Renal pelvis (tissue), 1 donor: ENCODE measurements at regions not wholly inside any gene's neighbourhood (a gene's known extent, or its start where the extent isn't known, plus 50 kb on each side); places are given as distances from the start of the nearest gene placed in this dataset.
"Not testable (repeated sequence)": the region's sequence is repeated elsewhere in the genome, so short reads cannot be mapped to it uniquely, and the experiment has no call there.

Source experiments
- DNase-seq: peaks from one replicate; pipeline ENCODE4 v3.0.0-alpha.2; 2013

DNA sequence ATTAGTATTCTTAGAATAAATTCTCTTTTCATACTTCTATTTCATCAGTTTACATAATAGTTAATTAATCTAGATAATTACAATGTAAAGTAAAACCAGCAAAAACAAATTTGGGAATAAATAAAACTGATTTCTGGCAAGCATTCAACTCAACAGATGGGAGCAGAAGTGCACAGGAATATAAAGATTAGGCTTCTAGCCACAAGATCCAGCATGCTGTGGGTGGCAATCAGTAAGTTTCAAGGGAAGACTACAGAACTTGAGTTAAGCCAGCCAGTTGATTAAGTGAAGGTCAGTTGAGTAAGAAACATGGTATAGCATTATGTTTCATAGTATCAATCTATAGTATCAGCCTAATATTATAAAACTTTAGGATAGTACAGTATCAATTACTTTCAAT is 324.2 kb upstream of the AADAT start:
- no peak for DNase-seq

DNA sequence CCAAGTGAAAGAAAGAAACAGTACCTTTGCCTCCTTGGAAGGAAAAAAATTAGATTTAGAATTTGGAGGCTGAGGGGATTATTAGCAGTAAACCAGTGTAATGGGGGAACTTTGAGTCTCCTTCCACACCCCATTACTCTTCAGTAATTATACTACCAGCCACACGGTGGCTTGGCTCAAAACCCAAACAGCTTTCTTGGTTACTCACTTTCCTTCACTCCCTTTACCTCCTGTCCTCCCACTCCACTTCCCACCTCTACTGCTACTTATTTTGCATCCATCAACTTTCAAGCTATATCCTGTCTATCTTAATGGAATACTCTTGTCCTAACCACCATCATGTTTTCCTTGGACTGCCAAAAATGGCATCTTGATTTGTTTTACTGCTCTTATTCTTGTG is 310.6 kb upstream of the AADAT start:
- no peak for DNase-seq

DNA sequence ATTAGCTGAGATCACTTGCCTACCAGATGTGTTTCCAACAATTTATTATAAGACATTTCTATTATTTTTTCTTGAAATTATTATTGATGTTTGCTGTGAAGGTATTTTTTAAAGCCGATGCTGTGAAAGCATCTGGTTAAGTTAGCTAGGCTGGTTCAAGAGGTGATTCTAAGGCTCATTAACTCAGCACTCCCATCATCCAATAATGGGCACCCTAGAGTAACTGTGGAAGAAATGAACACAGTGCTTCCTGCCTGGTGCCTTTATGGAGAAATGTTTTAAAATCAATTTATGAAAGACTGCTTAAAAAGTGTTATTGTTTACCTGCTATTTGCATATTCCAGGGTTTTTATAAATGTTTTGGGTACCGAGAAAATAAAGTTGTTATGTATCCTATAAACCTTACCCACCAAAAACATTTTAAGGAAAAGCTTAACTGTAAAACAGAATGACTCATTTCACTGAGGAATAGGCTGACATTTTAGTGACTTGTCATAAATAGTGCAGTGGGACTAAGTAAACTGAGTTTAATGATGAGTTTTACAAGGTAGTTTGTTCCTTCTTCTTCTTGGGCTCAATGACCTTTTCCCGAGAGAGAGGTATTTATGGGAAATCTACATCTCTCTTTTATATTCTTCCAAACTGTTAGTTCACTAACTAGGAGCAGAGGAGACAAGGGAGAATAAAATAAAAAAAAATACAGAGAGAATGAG is 310.0 kb upstream of the AADAT start:
- no peak for DNase-seq

DNA sequence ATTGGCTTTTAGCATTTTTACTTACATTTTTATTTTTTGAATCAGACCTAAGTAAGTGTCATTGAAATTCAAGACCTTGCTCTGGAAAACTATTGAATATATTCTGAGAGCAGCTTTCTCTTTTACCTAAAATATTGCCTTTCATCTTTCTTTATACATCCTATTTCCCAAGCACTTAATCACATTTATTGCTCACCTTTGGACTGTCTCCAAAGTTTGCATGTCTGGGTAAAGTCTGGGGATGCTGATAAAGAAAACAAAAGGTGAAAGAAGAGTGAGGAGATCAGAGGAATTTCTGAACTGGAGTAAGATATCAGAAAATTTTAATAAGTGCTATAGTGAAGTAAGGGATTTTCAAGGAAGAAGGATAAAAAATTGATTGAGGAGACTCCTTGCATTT is 308.5 kb upstream of the AADAT start:
- no peak for DNase-seq

DNA sequence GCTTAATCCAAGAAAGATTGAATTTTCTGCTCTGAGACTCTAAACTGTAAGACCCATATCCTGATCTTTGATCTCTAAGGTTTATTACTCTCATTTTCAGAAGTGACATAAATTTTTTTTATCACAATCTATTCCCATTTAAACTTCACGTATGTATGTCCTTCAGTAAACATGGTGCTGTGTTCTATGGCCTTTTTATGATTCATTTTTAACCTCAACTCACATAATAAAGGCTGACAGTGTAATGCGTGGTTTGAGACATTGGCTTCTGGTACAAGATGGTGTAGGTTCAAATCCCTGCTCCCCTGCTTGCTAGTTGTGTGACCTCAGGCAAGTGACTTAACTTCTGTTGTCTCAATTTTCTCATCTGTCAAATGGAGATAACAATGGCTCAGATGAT is 306.0 kb upstream of the AADAT start:
- no peak for DNase-seq

DNA sequence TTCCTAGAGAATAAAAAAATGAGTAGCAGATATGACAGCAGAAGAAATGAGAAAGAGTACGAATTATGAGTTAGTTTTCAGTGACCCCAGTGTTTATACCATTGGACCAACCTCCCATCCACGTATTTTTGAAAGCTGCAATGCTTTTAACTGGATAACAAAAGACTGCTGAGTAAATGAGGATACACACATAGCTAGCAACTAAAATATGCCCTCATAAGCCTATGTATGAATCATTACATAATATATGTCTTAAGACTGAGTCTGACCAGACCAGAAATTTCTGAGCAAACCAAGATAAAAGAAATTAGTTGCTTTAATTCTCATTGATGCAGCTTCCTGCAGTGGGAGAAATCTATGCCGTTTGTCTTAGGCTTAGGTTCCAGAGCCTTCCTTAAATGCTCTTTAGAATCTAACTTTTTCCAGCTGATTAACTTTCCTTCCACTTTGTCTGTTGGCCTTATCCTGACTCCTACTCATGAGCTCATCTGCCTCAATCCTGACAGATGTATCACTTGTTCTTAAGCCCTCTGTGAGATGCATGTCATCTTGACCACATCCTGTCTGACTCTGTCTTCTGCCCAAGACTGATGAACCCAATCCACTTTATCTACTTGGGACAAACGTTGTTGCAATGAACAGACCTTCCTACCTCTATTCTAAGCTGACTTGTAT is 301.4 kb upstream of the AADAT start:
- no peak for DNase-seq

DNA sequence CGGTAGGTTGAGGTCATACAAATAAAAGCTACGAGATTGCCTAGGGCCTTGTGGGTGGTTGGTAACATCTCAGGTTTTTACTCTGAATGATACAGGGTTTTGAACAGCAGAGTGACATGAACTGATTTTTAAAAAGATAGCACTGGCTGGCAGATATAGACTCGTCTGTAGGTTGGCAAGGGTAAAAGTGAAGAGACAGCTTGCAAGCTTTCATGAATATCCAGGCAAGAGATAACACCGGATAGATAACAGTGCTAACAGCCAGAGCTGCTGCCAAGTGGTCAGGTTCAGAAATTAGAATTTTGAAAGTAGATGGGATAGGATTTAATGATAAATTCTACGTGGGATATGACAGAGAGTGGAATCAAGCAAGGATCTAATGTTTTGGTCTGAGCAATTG is 299.7 kb upstream of the AADAT start:
- no peak for DNase-seq

DNA sequence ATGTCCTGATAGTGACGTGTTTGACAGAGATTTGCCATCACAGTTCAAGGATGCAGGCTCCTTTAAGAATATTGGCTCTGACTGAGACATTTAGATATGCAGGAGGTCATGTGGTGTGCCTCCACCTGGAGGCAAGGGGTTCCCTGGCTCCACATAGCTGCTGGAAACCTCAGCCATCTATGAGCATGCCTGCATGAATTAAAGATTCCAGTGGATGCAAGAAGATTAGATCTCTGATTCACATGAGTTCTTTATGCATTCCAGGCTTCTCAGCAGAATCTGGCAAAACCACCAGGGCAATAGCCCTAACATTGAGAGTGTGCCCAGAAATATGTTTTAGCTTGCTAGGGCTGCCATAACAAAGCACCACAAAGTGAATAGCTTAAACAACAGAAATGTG is 298.5 kb upstream of the AADAT start:
- DNase-seq: no peak

DNA sequence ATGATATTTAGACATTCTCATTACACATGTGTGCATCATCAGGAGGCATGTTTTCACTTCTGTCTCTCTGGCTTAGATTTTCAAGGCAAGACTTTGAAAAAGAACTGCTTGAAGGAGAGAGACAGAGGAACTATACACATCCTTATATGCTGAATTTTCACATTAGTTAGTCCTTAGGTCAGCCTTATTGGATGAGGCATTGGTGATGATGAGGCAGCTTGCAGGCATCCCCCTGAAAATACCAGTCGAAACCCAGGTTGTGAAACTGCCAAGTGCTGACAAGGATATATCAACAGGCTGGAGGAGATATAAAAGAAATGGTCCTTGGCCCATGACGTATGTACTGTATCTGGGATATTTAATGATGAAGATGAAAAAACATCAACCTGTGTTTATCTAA is 297.2 kb upstream of the AADAT start:
- DNase-seq: no peak

DNA sequence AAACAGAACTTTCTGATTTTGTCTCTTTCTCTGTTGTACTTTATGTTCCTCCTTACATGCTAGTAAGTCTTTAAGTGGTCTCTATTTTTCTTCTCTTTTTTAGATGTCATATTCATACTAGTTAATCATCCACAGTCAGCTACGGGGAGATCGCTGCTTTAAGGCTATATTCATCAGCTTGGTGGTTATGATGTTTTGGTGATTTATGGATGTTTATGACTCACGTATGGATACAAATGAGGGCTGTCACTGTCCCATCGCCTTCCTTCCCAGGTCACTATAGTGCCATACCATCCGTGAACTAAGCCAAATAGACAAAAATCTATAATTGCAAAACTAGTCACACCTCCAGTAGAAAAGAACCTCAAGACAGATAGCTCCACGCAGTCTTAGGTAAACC is 296.8 kb upstream of the AADAT start:
- DNase-seq: no peak

DNA sequence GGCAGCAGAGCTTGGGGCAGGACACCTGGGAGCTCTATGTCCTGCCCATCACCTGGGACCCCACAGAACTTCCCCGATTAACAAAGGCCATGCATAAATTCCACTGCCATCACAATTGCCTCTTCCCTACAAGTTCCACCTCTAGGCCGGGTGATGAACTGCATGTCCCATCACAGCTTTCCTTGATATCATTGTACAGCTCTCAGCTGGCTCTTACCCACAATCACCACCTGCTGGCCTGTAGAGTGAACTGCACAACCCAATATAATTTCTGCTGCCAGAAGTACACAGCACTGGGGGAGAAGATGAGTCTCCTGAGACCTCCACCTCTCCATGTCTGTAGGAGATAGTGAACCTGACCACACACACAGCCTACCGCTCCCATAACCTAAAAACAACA is 285.0 kb upstream of the AADAT start:
- no peak for DNase-seq

DNA sequence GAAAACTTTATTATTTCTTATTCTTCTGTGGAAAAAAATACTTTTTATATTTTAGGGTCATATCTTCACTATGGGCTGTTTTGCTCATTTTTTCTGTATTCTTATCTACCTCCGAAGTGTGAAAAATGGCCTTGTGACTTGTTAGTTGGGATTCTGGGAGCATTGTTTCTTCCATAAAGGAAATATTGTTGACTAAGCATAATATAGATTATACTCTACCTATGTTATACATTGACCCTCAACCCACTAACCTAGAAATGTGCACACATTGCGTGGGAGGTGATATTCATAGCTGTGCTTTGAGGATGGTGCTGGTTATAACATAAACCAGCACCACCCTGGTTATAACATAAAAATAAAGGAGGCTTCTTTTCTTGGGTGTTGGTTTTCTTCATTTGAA is 259.2 kb upstream of the AADAT start:
- DNase-seq: no peak

DNA sequence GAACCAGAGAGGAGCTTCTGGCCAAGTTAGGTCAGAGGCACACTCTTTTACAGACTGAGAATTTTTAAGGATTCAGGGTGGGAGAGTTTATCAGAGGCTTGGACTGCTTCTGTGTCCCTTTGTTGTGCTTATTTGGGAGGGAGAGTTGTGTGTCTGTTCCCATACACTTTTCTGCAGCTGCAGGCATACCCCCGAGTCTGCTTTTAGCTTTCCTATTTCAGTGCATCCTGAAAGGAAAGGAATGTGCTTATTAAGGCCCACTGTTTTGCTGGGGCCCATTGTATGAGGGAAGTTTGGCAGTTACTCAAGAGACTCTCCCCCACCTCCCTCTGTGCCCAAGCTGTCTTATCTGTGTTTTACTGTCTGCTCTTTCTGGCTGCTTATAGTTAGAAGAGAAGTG is 257.4 kb upstream of the AADAT start:
- DNase-seq: not testable (repeated sequence)

DNA sequence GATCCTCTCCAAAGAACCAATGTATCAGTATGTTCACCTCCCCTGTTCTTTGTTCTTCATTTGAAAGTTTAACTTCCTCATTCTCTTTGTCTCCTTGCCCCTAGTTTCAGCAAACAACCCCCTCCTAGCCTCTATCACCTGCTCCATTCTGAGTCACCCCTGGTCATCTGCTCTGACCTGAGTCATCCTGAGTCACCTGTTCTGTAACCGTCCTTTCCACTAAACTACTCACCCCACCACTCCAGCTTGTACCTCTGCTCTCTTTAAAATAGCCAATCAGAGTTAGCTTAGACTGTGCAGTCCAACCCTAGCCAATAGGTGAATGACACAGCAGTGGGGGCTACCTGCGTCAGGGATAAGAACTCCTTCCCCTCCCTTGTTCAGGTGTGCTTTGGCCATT is 249.8 kb upstream of the AADAT start:
- DNase-seq: no peak

DNA sequence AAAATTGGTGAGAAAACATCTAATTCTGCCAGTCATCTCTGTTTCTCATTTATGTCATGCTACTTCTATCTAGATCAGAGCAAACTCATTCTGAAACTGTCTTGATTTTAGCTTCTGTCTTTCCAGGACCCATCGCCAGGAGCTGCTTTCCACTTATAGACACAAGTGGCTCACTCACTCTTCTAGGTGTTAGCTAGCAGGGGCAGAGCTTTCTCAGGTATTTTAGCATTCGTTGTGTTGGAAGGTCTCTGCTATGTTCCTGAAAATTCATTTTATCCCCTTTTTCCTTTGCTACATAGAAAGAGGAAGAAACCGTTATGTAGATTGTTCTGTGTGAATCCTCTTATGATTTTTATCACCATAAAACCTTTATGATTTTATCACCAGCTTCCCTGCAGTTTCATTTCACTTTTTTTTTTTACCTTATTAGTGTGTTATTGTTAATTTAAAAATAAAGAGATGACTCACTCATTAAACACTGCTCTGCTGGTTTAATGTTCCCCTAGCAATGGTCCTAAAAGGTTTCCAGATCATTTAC is 246.6 kb upstream of the AADAT start:
- DNase-seq: no peak

DNA sequence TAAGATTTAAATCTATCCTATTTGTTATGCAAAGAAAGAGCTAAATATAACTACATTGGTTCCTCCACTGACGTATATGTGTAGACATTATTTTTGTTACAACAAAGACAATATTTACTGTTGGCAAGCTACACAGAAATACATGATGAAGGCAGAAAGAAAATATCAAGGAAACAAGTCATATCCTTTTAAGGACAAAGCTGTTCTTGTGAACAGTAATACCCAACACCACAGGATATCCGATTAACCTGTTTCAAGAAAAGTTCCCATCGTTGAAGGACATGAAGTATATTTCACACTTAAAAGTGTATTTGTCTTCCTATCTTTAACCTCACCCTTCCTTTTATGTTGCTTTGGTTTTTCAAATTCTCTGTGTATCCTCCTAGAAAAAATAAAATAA is 235.8 kb upstream of the AADAT start:
- DNase-seq: no peak

DNA sequence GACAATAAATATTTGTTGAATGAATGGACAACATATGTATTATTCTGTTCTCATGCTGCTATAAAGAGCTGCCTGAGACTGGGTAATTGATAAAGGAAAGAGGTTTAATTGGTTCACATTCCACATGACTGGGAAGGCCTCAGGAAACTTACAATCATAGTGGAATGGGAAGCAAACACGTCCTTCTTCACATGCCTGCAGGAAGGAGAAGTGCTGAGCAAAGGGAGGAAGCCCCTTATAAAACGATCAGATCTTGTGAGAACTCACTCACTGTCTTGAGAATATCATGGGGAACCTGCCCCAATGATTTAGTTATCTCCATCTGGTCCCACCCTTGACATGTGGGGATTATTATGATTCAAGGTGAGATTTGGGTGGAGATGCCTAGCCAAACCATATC is 233.9 kb upstream of the AADAT start:
- DNase-seq: no peak

DNA sequence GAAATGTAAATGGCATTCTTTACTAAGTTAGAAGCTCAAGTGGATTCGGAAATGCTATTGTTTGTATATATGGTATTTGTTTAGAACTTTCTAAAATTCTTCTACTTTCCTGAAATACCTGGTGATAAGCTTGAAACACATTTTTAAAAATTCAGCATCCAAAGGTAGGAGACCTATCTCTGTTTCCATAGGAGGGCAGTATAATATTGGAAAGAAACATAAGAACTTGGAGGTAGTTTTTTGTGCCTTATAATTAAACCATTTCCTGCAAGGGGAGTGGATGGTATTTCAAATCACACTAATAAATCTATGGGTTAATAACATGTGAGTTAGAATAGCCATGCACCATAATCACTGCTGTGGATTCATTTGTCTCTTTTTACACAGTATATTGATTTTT is 217.4 kb upstream of the AADAT start:
- no peak for DNase-seq

DNA sequence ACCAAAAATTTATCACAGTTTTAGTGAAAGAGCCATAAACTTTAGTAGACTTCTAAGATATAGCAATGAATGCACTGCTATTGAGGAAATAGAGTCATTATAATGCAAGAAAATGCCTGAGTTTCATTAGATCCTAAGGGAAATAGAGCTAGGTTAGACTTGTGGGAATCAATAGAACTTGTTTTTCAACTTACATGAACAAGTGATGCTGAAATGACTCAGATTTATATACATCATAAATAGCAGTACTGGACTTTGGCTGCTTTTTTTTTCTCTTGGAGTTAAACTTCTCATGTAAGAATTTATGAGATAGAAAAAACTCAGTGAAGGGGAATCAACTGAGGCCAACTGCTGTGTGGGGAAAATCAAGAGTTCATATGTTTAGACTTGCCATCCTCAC is 216.5 kb upstream of the AADAT start:
- no peak for DNase-seq

DNA sequence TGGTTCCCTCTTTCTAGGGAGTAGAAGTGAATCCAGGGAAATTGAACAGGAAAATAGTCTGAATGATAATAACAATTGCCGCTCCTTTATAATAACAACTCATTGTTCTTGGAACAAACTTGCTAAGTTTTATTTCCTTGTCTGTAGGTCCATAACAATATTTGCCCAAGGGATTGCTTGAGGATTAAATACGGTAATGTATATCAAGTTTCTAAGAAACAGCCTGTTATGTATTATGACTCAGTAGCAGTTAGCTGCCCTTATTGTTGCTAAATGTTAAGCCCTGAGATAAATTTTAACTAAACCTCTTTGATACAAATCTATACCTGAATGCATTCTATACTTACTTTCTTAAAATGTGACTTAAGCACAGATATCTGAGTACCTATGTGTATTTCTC is 215.9 kb upstream of the AADAT start:
- no peak for DNase-seq

DNA sequence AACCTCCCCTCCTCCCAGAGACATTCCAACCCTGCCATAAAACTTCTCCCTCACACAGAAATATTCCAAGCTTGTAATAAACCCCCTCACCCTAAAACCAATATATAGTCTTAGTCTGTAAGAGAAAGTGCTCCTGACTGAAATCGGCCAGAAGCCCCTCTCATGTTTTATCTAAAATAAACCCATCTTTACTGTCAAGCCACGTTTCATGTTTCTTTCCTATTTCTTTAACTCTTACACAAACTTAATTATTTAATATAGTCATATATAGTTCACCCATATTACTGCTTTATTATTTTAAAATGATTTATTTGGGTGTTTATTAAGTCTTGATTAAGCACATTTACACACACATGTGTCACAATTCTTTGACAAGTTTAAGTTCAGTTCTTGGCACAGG is 191.3 kb upstream of the AADAT start:
- DNase-seq: no peak

DNA sequence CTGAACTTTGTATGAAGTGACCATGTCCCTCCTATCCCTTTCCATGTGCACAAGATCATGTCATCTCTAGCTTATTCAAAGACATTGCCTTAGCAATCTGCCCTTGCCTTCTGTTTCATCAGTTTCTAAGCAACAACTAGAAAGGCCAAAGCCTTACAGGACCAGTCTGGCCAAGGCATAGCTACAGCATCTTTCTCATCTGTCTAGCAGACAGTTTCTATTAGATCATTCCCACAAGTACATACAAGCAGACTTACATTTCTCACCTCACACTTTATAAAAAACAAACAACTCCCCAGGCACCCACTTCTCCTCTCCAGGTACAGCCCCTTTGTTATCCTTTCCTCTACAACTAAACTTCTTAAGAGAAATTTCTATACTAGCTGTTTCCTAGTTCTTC is 188.7 kb upstream of the AADAT start:
- DNase-seq: no peak

DNA sequence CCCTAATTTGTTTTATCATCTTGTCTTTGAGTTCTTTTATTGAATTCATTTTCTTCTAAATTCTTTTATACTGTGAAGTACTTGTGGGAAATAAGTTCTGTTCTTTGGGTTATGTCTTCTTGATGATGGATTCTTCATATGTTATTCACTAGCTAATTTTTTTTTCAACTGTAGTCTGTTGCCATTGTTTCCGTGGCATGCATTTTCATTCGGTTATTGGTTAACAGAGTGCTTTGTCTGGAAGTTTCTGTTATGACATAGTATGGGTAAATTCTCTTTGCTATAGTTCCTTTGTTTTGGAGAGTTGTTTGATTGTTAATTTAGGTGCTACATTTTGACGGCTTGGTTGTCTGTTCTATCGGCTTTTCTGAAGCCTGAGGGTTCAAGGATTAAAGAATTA is 184.9 kb upstream of the AADAT start:
- DNase-seq: no peak

DNA sequence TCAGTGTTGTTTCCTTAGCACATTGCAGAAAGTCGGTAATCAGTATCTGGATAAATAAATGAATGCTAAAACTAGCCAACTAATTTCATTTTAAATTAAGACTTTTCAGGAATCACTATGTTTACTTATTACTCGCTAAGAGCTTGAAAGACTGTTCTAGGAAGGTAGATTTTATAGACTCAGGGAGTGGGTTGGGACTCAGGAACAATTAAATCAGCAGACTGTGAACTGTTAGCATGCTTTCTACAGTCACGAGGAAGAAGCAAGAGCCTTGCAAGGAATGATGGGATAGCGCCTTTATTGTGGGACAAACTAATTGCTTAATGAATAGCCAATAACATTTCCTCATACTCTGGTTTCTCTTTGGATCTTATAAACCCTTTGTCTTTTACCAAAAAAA is 183.2 kb upstream of the AADAT start:
- no peak for DNase-seq
